Panc1 (cell line): ENCODE measurements at regions not wholly inside any gene's neighbourhood (a gene's known extent, or its start where the extent isn't known, plus 50 kb on each side); places are given as distances from the start of the nearest gene placed in this dataset.

ENCODE experiments used
- ATAC-seq: fragments of 200-7000 bp; cut with Tn5 transposase; 2 replicates; pipeline ENCODE4 v1.9.1; 2020; ENCODE audit warnings: mild to moderate bottlenecking, moderate library complexity
- BruUV-seq: library from RNA; stranded (reverse); fragments of 400-500 nt; replicated peaks from 2 replicates; lab custom pipeline; 2021; lab: Mats Ljungman, UMichigan
- CTCF ChIA-PET: fragments of 300-600 bp; sonication (Branson Sonifier 250); formaldehyde crosslinking; loops from one replicate; lab custom pipeline; 2022; ENCODE audit warnings: antibody characterized with exemption; lab: Charles Lee
- POLR2A ChIA-PET: fragments of 300-600 bp; sonication (Branson Sonifier 250); formaldehyde crosslinking; loops from one replicate; lab custom pipeline; 2022; ENCODE audit warnings: antibody characterized with exemption; lab: Charles Lee
- DNase-seq: peaks from one replicate; pipeline ENCODE4 v3.0.0-alpha.2; 2010; ENCODE audit warnings: low read depth, low spot score
- H3K27ac ChIP-seq: 2 replicates; pipeline ENCODE4 v1.5.1; 2011; ENCODE audit warnings: mild to moderate bottlenecking, low read length, inconsistent platforms
- H3K27me3 ChIP-seq: fragments of 200-500 bp; sonication (Bioruptor generic); 2 replicates; pipeline ENCODE4 v1.6.0; 2014; ENCODE audit warnings: low read length, inconsistent platforms; ENCODE audit not compliant: control insufficient read depth, insufficient read depth
- H3K36me3 ChIP-seq: fragments of 200-500 bp; sonication (Bioruptor generic); 2 replicates; pipeline ENCODE4 v1.5.1; 2014; ENCODE audit warnings: inconsistent platforms, mild to moderate bottlenecking, low read length, moderate library complexity; ENCODE audit not compliant: control insufficient read depth, insufficient read depth
- H3K4me1 ChIP-seq: 2 replicates; pipeline ENCODE4 v1.5.1; 2011; ENCODE audit warnings: inconsistent platforms, mild to moderate bottlenecking, low read length, moderate library complexity; ENCODE audit not compliant: control insufficient read depth, insufficient read depth
- H3K4me3 ChIP-seq, 2 experiments: 2 replicates each; pipeline ENCODE4 v1.5.1; 2011 to 2012; ENCODE audit warnings: low read depth in 2 of 2, low read length in 2 of 2, mild to moderate bottlenecking in 2 of 2, inconsistent platforms in 1 of 2, moderate library complexity in 1 of 2
- H3K9me3 ChIP-seq: fragments of 200-500 bp; sonication (Bioruptor generic); 2 replicates; pipeline ENCODE4 v1.5.1; 2014; ENCODE audit warnings: low read depth, mild to moderate bottlenecking, inconsistent platforms, low read length, moderate library complexity; ENCODE audit not compliant: control insufficient read depth, insufficient read depth
- POLR2AphosphoS5 ChIP-seq: IDR thresholded peaks from 2 replicates; pipeline ENCODE4 v1.6.1; 2012; ENCODE audit warnings: mild to moderate bottlenecking, low read depth, low read length, moderate library complexity
- SIN3A ChIP-seq: IDR thresholded peaks from 2 replicates; pipeline ENCODE4 v1.6.1; 2012; ENCODE audit warnings: low read depth, mild to moderate bottlenecking, low read length, moderate library complexity, borderline replicate concordance; ENCODE audit not compliant: insufficient read depth
- TCF7L2 ChIP-seq: IDR thresholded peaks from 2 replicates; pipeline ENCODE4 v1.6.1; 2011; ENCODE audit warnings: mild to moderate bottlenecking, low read depth, low read length, inconsistent platforms
- in situ Hi-C: cut with HindIII; loops from 2 replicates; pipeline ENCODE4 v1.10.0; 2016; ENCODE audit warnings: low sequenced_read_pairs, low pct_unique_long_range_greater_than_20kb
- intact Hi-C: fragments of 100-400 bp; cut with micrococcal nuclease; formaldehyde crosslinking; loops from one replicate; pipeline ENCODE4 v1.10.0; 2022; ENCODE audit not compliant: unreplicated experiment
- TF ChIP-seq, protein P1 (sequence below), 2 experiments: IDR thresholded peaks; 2 replicates each; pipeline ENCODE4 v1.6.1; 2011 to 2012; ENCODE audit warnings: low read depth in 2 of 2, control low read depth in 1 of 2, low read length in 1 of 2, mild to moderate bottlenecking in 1 of 2, moderate library complexity in 1 of 2; ENCODE audit not compliant: insufficient read depth in 1 of 2
- TF ChIP-seq, protein P2 (sequence below): fragments of 450-650 bp; IDR thresholded peaks from 2 replicates; pipeline ENCODE4 v1.5.1; 2017; ENCODE audit warnings: mild to moderate bottlenecking

DNA sequence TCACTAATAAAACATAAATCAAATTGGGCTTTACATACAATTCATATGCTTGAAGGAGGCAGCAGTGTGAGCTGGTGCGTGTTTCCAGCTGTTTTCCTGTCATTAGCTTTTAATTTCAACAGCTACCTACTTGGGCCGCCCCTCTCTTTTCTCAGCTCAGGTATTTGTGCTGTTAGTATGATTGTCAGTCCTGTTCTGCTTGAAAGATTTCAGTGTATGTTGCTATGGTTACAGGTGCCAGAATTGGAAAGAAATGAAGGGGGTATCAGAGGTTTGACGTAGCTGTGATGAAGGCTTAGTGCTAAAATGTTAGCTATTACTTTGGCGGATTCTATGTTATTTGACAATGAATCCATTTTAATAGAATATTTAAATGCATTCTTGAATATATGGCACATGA, 440.3 kb downstream of the ZIC3 start:
- POLR2A ChIA-PET, result no interaction called here
- CTCF ChIA-PET, result no interaction called here
- H3K36me3 ChIP-seq, result no peaks in the 10 kb centered on the region
- in situ Hi-C loops, result no loop called here
- DNase-seq (no peak), ATAC-seq (no peak)
- TF ChIP-seq TCF7L2 (no peak), POLR2AphosphoS5 (no peak), SIN3A (no peak)
- TF ChIP-seq, protein P1, sequence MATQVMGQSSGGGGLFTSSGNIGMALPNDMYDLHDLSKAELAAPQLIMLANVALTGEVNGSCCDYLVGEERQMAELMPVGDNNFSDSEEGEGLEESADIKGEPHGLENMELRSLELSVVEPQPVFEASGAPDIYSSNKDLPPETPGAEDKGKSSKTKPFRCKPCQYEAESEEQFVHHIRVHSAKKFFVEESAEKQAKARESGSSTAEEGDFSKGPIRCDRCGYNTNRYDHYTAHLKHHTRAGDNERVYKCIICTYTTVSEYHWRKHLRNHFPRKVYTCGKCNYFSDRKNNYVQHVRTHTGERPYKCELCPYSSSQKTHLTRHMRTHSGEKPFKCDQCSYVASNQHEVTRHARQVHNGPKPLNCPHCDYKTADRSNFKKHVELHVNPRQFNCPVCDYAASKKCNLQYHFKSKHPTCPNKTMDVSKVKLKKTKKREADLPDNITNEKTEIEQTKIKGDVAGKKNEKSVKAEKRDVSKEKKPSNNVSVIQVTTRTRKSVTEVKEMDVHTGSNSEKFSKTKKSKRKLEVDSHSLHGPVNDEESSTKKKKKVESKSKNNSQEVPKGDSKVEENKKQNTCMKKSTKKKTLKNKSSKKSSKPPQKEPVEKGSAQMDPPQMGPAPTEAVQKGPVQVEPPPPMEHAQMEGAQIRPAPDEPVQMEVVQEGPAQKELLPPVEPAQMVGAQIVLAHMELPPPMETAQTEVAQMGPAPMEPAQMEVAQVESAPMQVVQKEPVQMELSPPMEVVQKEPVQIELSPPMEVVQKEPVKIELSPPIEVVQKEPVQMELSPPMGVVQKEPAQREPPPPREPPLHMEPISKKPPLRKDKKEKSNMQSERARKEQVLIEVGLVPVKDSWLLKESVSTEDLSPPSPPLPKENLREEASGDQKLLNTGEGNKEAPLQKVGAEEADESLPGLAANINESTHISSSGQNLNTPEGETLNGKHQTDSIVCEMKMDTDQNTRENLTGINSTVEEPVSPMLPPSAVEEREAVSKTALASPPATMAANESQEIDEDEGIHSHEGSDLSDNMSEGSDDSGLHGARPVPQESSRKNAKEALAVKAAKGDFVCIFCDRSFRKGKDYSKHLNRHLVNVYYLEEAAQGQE (IDR thresholded peaks at IDR 0.05; ENCODE audit: insufficient read depth in 1 of 2, low read depth in 2 of 2, low read length in 1 of 2), result no peak
- TF ChIP-seq, protein P2, sequence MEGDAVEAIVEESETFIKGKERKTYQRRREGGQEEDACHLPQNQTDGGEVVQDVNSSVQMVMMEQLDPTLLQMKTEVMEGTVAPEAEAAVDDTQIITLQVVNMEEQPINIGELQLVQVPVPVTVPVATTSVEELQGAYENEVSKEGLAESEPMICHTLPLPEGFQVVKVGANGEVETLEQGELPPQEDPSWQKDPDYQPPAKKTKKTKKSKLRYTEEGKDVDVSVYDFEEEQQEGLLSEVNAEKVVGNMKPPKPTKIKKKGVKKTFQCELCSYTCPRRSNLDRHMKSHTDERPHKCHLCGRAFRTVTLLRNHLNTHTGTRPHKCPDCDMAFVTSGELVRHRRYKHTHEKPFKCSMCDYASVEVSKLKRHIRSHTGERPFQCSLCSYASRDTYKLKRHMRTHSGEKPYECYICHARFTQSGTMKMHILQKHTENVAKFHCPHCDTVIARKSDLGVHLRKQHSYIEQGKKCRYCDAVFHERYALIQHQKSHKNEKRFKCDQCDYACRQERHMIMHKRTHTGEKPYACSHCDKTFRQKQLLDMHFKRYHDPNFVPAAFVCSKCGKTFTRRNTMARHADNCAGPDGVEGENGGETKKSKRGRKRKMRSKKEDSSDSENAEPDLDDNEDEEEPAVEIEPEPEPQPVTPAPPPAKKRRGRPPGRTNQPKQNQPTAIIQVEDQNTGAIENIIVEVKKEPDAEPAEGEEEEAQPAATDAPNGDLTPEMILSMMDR, result no peak
- H3K4me1 ChIP-seq, result no peaks in the 10 kb centered on the region
- H3K9me3 ChIP-seq, result no peaks in the 10 kb centered on the region
- no peak overlapping the region for H3K4me3 ChIP-seq
- BruUV-seq, result no TSS peak
- intact Hi-C loops, result no loop called here
- H3K27ac ChIP-seq, result no peak overlapping the region
- no peaks in the 10 kb centered on the region for H3K27me3 ChIP-seq

DNA sequence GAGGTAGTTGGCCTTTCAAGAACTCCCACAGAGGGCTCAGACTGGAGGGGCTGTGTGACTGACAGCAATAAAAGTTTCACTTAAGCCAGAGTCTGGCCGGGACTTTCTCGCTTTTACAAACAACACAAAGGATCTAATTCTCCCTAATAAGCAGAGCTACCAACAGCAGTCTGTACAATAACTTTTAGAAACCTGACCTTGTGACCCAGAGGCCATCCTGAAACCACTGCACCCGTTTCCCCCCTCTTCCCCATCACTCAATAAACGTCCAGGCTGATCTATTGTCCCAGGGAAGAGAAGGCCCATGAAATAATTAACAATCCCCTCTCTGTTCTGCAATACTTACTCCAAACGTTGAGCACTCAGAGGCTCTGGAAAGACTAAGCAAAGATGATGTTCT, 442.4 kb downstream of the ZIC3 start:
- no peaks in the 10 kb centered on the region for H3K27me3 ChIP-seq
- POLR2A ChIA-PET, result no interaction called here
- in situ Hi-C loops (no loop called here), intact Hi-C loops (no loop called here)
- no peaks in the 10 kb centered on the region for H3K4me1 ChIP-seq
- DNase-seq (no peak), ATAC-seq (no peak)
- H3K36me3 ChIP-seq, result no peaks in the 10 kb centered on the region
- TF ChIP-seq SIN3A (no peak), TCF7L2 (no peak), POLR2AphosphoS5 (no peak)
- TF ChIP-seq, protein P1 (IDR thresholded peaks at IDR 0.05; ENCODE audit: insufficient read depth in 1 of 2, low read depth in 2 of 2, low read length in 1 of 2), result no peak
- TF ChIP-seq, protein P2, result no peak
- H3K4me3 ChIP-seq, result no peak overlapping the region
- H3K9me3 ChIP-seq, result no peaks in the 10 kb centered on the region
- no peak overlapping the region for H3K27ac ChIP-seq
- no TSS peak for BruUV-seq
- CTCF ChIA-PET, result no interaction called here
